ENCODE measurements at regions not wholly inside any gene's neighbourhood (a gene's known extent, or its start where the extent isn't known, plus 50 kb on each side); places are given as distances from the start of the nearest gene placed in this dataset.

GRCh38 chr11:104618954-104619353, 279.3 kb downstream of the CASP12 start:
- Histone ChIP-seq H3K27me3 (ENCODE audit: insufficient read depth in 3 of 3, low read length in 2 of 3) (no peaks in the 10 kb centered on the region), H3K4me1 (no peaks in the 10 kb centered on the region), H3K9me3 (no peaks in the 10 kb centered on the region), H3K27ac (no peak overlapping the region), H3K36me3 (ENCODE audit: insufficient read depth in 1 of 2, low read depth in 1 of 2) (no peaks in the 10 kb centered on the region), H3K4me3 (no peak overlapping the region)
- 57 to 75% (median 63%) methylated on average over 4 of the region's 4 CpGs for WGBS, 3 donors
- no peak for TF ChIP-seq CTCF (IDR thresholded peaks at IDR 0.05)
- intact Hi-C loops (cut with DNase I) = no loop called here
- ATAC-seq = no peak
- DNase-seq = no peak

DNA sequence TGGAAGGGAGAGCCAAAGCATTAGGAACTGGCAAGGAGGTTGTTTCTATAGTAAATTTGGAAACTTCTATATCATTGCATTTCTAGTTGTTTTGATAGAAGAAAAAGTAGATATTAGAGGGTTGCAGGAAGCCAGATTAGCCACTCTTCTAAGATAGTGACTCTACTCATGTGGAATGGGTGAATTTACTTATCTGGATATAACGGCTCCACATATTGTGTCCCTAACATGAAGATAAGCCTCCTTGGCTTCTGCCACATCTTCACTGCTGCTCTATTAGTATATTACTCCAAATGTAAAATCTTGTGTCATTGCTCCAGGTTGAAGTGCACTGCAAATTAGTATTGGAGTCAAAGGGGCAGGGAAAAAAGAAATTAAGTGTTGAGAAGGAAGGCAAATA, 283.3 kb downstream of the CASP12 start:
- Histone ChIP-seq H3K27me3 (ENCODE audit: insufficient read depth in 3 of 3, low read length in 2 of 3) (no peaks in the 10 kb centered on the region), H3K9me3 (no peaks in the 10 kb centered on the region), H3K4me3 (no peak overlapping the region), H3K36me3 (ENCODE audit: insufficient read depth in 1 of 2, low read depth in 1 of 2) (no peaks in the 10 kb centered on the region), H3K4me1 (no peaks in the 10 kb centered on the region), H3K27ac (no peak overlapping the region)
- TF ChIP-seq CTCF (IDR thresholded peaks at IDR 0.05) = no peak
- intact Hi-C loops (cut with DNase I) = no loop called here
- DNase-seq = no peak
- 92 to 96% (median 96%) methylated on average over 1 of the region's 1 CpG for WGBS, 3 donors
- ATAC-seq = no peak

DNA sequence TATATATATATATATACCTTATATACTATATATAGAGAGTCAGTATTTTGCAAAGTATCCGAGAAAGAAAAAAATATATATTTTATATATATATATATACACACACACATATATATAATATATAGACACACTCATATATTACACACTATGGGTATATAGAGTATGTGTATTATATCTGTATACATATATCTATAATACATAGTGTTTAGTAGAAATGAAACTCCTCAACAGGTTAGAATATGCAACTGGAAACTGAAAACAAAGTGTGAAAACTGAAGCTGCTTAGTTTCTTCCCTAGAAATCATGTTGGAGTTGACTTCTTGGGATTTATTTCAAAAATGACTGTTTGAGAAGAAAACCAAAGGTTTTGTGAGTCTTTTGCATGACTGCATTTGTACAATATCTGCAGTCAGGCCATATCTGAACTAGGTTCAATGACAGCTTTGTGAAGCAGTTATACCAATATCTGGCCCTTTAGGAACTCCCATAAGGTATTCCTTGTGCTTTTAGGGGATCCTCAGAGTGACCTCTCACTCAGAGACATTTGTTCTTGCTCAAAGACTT, 284.1 kb downstream of the CASP12 start:
- intact Hi-C loops (cut with DNase I) = no loop called here

GRCh38 chr11:104610635-104611034, 287.6 kb downstream of the CASP12 start:
- intact Hi-C loops (cut with DNase I) = no loop called here
- ATAC-seq = no peak

More for the DNA sequence above, 284.1 kb downstream of the CASP12 start:
- H3K4me3 ChIP-seq = no peak overlapping the region
- peaks cover 3% of the 10 kb centered on the region for H3K4me1 ChIP-seq
- H3K36me3 ChIP-seq (ENCODE audit: insufficient read depth in 1 of 2, low read depth in 1 of 2) = no peaks in the 10 kb centered on the region
- no peak for TF ChIP-seq CTCF (IDR thresholded peaks at IDR 0.05)
- ATAC-seq (no peak), DNase-seq (no peak)
- no peaks in the 10 kb centered on the region for H3K9me3 ChIP-seq
- 88 to 98% (median 96%) methylated on average over 1 of the region's 1 CpG for WGBS, 3 donors
- H3K27ac ChIP-seq = no peak overlapping the region
- no peaks in the 10 kb centered on the region for H3K27me3 ChIP-seq (ENCODE audit: insufficient read depth in 3 of 3, low read length in 2 of 3)

More at GRCh38 chr11:104610635-104611034, 287.6 kb downstream of the CASP12 start:
- Histone ChIP-seq H3K27me3 (ENCODE audit: insufficient read depth in 3 of 3, low read length in 2 of 3) (no peaks in the 10 kb centered on the region), H3K4me3 (no peak overlapping the region), H3K9me3 (no peaks in the 10 kb centered on the region), H3K36me3 (ENCODE audit: insufficient read depth in 1 of 2, low read depth in 1 of 2) (no peaks in the 10 kb centered on the region), H3K27ac (no peak overlapping the region), H3K4me1 (peaks cover 5% of the 10 kb centered on the region)
- no peak for TF ChIP-seq CTCF (IDR thresholded peaks at IDR 0.05)
- no peak for DNase-seq
- 87 to 94% (median 90%) methylated on average over 3 of the region's 3 CpGs for WGBS, 3 donors
